ENCODE measurements at regions not wholly inside any gene's neighbourhood (a gene's known extent, or its start where the extent isn't known, plus 50 kb on each side); places are given as distances from the start of the nearest gene placed in this dataset.

DNA sequence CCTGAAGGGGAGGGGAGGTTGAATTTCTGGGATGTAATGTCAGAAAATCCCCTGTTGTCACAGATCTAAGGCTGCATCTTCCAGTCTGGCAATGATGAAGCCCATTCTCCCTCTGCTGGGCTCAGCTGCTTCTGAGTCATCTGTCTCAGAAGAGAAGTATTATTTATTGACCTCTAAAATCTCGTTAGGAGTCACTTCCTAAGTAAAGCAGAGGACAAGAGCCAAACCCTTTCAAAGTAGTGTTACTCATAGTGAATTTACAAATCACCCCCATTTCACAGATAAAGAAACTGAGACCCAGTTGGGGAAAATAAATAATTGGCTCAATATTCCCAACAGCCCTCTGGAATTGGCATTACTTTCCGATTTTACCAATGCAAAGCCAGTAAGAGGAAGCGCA lies 167.3 kb upstream of the SKOR2 start:
- TF ChIP-seq POLR2A (IDR thresholded peaks at IDR 0.05; ENCODE audit: low read depth, low read length) (no peak), NFE2L2 (IDR thresholded peaks at IDR 0.05; ENCODE audit: low read depth, low read length) (no peak), FOS (IDR thresholded peaks at IDR 0.05; ENCODE audit: low read depth, low read length) (no peak), RFX5 (IDR thresholded peaks at IDR 0.05; ENCODE audit: low read depth, low read length) (no peak), RCOR1 (IDR thresholded peaks at IDR 0.05; ENCODE audit: insufficient replicate concordance, low read length) (no peak), BHLHE40 (IDR thresholded peaks at IDR 0.05; ENCODE audit: low read depth, low read length) (no peak), MAFK (IDR thresholded peaks at IDR 0.05; ENCODE audit: low read depth, low read length) (no peak), RAD21 (IDR thresholded peaks at IDR 0.05; ENCODE audit: low read length) (no peak), MXI1 (IDR thresholded peaks at IDR 0.05; ENCODE audit: borderline replicate concordance, low read depth, low read length) (no peak)
- TF ChIP-seq, protein P1, sequence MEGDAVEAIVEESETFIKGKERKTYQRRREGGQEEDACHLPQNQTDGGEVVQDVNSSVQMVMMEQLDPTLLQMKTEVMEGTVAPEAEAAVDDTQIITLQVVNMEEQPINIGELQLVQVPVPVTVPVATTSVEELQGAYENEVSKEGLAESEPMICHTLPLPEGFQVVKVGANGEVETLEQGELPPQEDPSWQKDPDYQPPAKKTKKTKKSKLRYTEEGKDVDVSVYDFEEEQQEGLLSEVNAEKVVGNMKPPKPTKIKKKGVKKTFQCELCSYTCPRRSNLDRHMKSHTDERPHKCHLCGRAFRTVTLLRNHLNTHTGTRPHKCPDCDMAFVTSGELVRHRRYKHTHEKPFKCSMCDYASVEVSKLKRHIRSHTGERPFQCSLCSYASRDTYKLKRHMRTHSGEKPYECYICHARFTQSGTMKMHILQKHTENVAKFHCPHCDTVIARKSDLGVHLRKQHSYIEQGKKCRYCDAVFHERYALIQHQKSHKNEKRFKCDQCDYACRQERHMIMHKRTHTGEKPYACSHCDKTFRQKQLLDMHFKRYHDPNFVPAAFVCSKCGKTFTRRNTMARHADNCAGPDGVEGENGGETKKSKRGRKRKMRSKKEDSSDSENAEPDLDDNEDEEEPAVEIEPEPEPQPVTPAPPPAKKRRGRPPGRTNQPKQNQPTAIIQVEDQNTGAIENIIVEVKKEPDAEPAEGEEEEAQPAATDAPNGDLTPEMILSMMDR (conservative IDR thresholded peaks at IDR 0.05; ENCODE audit: low read depth, low read length) = no peak
- TF ChIP-seq, protein P2, sequence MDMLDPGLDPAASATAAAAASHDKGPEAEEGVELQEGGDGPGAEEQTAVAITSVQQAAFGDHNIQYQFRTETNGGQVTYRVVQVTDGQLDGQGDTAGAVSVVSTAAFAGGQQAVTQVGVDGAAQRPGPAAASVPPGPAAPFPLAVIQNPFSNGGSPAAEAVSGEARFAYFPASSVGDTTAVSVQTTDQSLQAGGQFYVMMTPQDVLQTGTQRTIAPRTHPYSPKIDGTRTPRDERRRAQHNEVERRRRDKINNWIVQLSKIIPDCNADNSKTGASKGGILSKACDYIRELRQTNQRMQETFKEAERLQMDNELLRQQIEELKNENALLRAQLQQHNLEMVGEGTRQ (IDR thresholded peaks at IDR 0.05; ENCODE audit: low read depth, low read length) = no peak
